MCF 10A (cell line): ENCODE measurements at regions not wholly inside any gene's neighbourhood (a gene's known extent, or its start where the extent isn't known, plus 50 kb on each side); places are given as distances from the start of the nearest gene placed in this dataset.
A peak's percentile ranks its signal among the peaks of the same experiment; 100 is the strongest.

Experiments
- BruUV-seq: library from RNA; stranded (reverse); fragments of 400-500 nt; replicated peaks from 2 replicates; lab custom pipeline; 2021; lab: Mats Ljungman, UMichigan
- CTCF ChIA-PET: fragments of 300-600 bp; sonication (Branson Sonifier 250); formaldehyde crosslinking; extraction: SDS; loops from one replicate; lab custom pipeline; 2021; ENCODE audit warnings: antibody characterized with exemption, inconsistent platforms; lab: Yijun Ruan, JAX
- POLR2A ChIA-PET: fragments of 300-600, 350-650 bp; sonication (Branson Sonifier 250); formaldehyde crosslinking; extraction: SDS; loops from one replicate; lab custom pipeline; 2020; ENCODE audit warnings: antibody characterized with exemption, inconsistent platforms; lab: Yijun Ruan, JAX
- DNase-seq: peaks from one replicate; pipeline ENCODE4 v3.0.0-alpha.2; 2018; ENCODE audit not compliant: unreplicated experiment
- H3K27ac Mint-ChIP-seq: one replicate; pipeline ENCODE4 v1.8.0; 2022; ENCODE audit warnings: mild to moderate bottlenecking, low read depth, mixed read lengths; ENCODE audit not compliant: unreplicated experiment
- H3K27me3 Mint-ChIP-seq: one replicate; pipeline ENCODE4 v1.8.0; 2022; ENCODE audit warnings: mixed read lengths; ENCODE audit not compliant: insufficient read depth, unreplicated experiment
- H3K36me3 Mint-ChIP-seq: one replicate; pipeline ENCODE4 v1.8.0; 2022; ENCODE audit warnings: mild to moderate bottlenecking, moderate library complexity, mixed read lengths; ENCODE audit not compliant: insufficient read depth, unreplicated experiment
- H3K4me1 Mint-ChIP-seq: one replicate; pipeline ENCODE4 v1.8.0; 2022; ENCODE audit warnings: mixed read lengths; ENCODE audit not compliant: insufficient read depth, unreplicated experiment
- H3K4me3 Mint-ChIP-seq: one replicate; pipeline ENCODE4 v1.8.0; 2022; ENCODE audit warnings: mild to moderate bottlenecking, moderate library complexity, mixed read lengths; ENCODE audit not compliant: unreplicated experiment
- H3K9me3 Mint-ChIP-seq: one replicate; pipeline ENCODE4 v1.8.0; 2022; ENCODE audit warnings: mixed read lengths; ENCODE audit not compliant: unreplicated experiment
- CTCF ChIP-seq: fragments of 200-600 bp; IDR thresholded peaks from one replicate; pipeline ENCODE4 v1.8.0; 2022; ENCODE audit warnings: antibody characterized with exemption, mild to moderate bottlenecking; ENCODE audit not compliant: unreplicated experiment
- intact Hi-C: fragments of 100-400 bp; cut with micrococcal nuclease; formaldehyde crosslinking; loops from 2 replicates; pipeline ENCODE4 v1.14.1; 2022

GRCh38 chr20:24773751-24774201 lies 175.3 kb upstream of the CST7 start:
- intact Hi-C loops: no loop called here
- H3K9me3 Mint-ChIP-seq: peaks cover 17% of the 10 kb centered on the region
- TF ChIP-seq CTCF: no peak
- CTCF ChIA-PET: interaction anchor here (0.6 kb wide), 1 partner anchor 118 kb away, joined by 3 read pairs; no protein-coding TSS in a partner anchor
- POLR2A ChIA-PET: no interaction called here
- no TSS peak for BruUV-seq
- H3K4me1 Mint-ChIP-seq: no peaks in the 10 kb centered on the region
- H3K36me3 Mint-ChIP-seq: no peaks in the 10 kb centered on the region
- no peaks in the 10 kb centered on the region for H3K27me3 Mint-ChIP-seq
- H3K27ac Mint-ChIP-seq: no peak overlapping the region
- no peak overlapping the region for H3K4me3 Mint-ChIP-seq
- peak; percentile 56 for DNase-seq

- H3K4me3 Mint-ChIP-seq: no peak overlapping the region
- no peak overlapping the region for H3K27ac Mint-ChIP-seq
- POLR2A ChIA-PET: no interaction called here
- H3K27me3 Mint-ChIP-seq: no peaks in the 10 kb centered on the region
- peaks cover 15% of the 10 kb centered on the region for H3K9me3 Mint-ChIP-seq
- TF ChIP-seq CTCF: no peak
- no peak for DNase-seq
- intact Hi-C loops: loop anchor here (1.0 kb wide), 1 partner anchor 30 kb away; no protein-coding TSS in a partner anchor
- no TSS peak for BruUV-seq
- CTCF ChIA-PET: interaction anchor here (0.9 kb wide), 1 partner anchor 155 kb away, joined by 3 read pairs; no protein-coding TSS in a partner anchor
- no peaks in the 10 kb centered on the region for H3K4me1 Mint-ChIP-seq
- H3K36me3 Mint-ChIP-seq: no peaks in the 10 kb centered on the region
Observed at GRCh38 chr20:24775966-24776365, 173.1 kb upstream of the CST7 start.

GRCh38 chr20:24776755-24777271 lies 172.3 kb upstream of the CST7 start:
- no peak overlapping the region for H3K4me3 Mint-ChIP-seq
- no peak overlapping the region for H3K27ac Mint-ChIP-seq
- peaks cover 4% of the 10 kb centered on the region for H3K27me3 Mint-ChIP-seq
- ChIA-PET POLR2A (no interaction called here), CTCF (no interaction called here)
- no peak for TF ChIP-seq CTCF
- no peaks in the 10 kb centered on the region for H3K36me3 Mint-ChIP-seq
- no peak for DNase-seq
- peaks cover 15% of the 10 kb centered on the region for H3K9me3 Mint-ChIP-seq
- BruUV-seq: no TSS peak
- intact Hi-C loops: loop anchor here (1.0 kb wide), 1 partner anchor 31 kb away; no protein-coding TSS in a partner anchor
- H3K4me1 Mint-ChIP-seq: no peaks in the 10 kb centered on the region

- POLR2A ChIA-PET: no interaction called here
- no peak overlapping the region for H3K27ac Mint-ChIP-seq
- H3K4me3 Mint-ChIP-seq: no peak overlapping the region
- no peaks in the 10 kb centered on the region for H3K36me3 Mint-ChIP-seq
- intact Hi-C loops: no loop called here
- peaks cover 11% of the 10 kb centered on the region for H3K27me3 Mint-ChIP-seq
- BruUV-seq: no TSS peak
- H3K4me1 Mint-ChIP-seq: no peaks in the 10 kb centered on the region
- peaks cover 15% of the 10 kb centered on the region for H3K9me3 Mint-ChIP-seq
- DNase-seq: no peak
- no peak for TF ChIP-seq CTCF
- CTCF ChIA-PET: interaction anchor here (0.7 kb wide), 1 partner anchor 1331 kb away, joined by 3 read pairs; no protein-coding TSS in a partner anchor
Observed at GRCh38 chr20:24777746-24778145, 171.3 kb upstream of the CST7 start.
